Astrocyte of the cerebellum (primary cell): ENCODE measurements at regions not wholly inside any gene's neighbourhood (a gene's known extent, or its start where the extent isn't known, plus 50 kb on each side); places are given as distances from the start of the nearest gene placed in this dataset.

ENCODE experiments used
- DNase-seq: peaks from one replicate; pipeline ENCODE4 v3.0.0-alpha.2; 2011; ENCODE audit warnings: low read depth
- H3K4me3 ChIP-seq: 2 replicates; pipeline ENCODE4 v1.5.1; 2011; ENCODE audit warnings: mild to moderate bottlenecking, low read depth, low read length, moderate library complexity
- in situ Hi-C: cut with HindIII; loops from 2 replicates; pipeline ENCODE4 v1.10.0; 2017; ENCODE audit warnings: low sequenced_read_pairs
- TF ChIP-seq, protein P1 (sequence below): IDR thresholded peaks from 2 replicates; pipeline ENCODE4 v1.5.1; 2012; ENCODE audit warnings: low read length, low read depth, moderate library complexity, mild to moderate bottlenecking; ENCODE audit errors: missing control alignments

DNA sequence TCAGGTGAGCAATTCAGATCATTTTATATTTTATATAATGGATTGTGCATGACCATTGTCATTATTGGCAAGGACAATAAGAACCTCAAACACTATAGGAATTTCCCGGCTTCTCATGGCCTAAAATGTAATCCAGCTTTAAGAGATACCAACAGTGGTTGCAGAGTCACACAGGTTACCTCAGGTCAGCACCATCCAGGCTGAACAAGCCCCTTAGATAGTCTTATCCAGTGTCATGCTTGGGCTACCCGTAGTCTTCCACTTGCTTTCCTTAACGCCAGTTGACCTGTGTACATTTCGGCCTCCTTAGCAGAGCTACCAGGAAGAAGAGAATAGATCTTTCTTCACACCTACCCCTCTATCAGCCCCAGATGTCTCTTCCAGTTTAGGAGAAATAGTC, 293.3 kb upstream of the SYT4 start:
- no peak overlapping the region for H3K4me3 ChIP-seq
- in situ Hi-C loops = no loop called here

DNA sequence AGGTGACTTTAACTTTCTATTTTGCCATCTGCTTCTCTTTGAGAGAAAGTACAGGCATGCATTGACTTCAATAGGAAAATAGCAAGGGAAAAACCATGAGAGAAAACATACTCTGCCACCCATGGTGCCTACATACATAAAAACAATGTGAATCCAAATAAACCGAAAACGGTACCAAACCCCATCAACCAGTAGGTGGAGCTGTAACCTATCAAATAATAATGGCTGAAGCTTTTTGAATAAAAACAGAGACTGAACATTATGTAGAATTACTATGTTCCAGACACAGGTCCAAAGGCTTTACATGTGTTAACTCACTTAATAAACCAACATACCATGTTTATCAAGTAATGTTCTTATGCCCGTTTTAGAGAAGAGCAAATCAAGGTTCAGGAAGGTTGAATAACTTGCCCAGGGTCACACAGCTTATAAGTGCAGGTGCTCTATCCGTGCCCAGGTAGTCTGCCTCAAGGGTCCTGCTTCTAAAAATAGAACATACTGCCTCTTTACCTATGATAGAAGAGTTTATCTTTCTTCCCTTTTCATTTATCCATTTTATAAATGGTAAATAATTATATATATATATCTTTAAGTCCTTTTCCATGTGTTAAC, 293.9 kb upstream of the SYT4 start:
- TF ChIP-seq, protein P1, sequence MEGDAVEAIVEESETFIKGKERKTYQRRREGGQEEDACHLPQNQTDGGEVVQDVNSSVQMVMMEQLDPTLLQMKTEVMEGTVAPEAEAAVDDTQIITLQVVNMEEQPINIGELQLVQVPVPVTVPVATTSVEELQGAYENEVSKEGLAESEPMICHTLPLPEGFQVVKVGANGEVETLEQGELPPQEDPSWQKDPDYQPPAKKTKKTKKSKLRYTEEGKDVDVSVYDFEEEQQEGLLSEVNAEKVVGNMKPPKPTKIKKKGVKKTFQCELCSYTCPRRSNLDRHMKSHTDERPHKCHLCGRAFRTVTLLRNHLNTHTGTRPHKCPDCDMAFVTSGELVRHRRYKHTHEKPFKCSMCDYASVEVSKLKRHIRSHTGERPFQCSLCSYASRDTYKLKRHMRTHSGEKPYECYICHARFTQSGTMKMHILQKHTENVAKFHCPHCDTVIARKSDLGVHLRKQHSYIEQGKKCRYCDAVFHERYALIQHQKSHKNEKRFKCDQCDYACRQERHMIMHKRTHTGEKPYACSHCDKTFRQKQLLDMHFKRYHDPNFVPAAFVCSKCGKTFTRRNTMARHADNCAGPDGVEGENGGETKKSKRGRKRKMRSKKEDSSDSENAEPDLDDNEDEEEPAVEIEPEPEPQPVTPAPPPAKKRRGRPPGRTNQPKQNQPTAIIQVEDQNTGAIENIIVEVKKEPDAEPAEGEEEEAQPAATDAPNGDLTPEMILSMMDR = peak; percentile 61
- DNase-seq = peak; percentile 56
- no peak overlapping the region for H3K4me3 ChIP-seq
- in situ Hi-C loops = no loop called here

More for the DNA sequence above, 293.3 kb upstream of the SYT4 start:
- no peak for DNase-seq
- TF ChIP-seq, protein P1 = no peak

DNA sequence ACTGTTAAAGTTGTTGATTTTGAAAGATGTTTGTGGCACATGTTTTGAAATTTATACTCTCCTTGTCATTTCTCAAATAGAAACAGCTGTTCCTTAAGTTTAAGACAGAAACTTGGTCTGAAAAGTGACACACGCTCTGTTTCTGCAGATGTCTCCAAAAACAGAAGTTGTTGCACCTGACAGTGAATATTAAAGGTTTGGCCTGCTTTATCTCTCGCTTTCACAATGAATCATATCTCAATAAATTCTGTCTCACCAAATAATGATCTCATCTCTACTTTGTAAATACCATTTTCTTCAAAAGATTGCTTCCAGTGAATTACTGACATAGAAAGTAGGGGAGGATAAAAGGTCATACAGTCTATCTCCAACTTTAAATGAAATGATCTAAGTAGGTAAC, 294.9 kb upstream of the SYT4 start:
- no peak for DNase-seq
- TF ChIP-seq, protein P1 = no peak
- H3K4me3 ChIP-seq = no peak overlapping the region
- in situ Hi-C loops = no loop called here

DNA sequence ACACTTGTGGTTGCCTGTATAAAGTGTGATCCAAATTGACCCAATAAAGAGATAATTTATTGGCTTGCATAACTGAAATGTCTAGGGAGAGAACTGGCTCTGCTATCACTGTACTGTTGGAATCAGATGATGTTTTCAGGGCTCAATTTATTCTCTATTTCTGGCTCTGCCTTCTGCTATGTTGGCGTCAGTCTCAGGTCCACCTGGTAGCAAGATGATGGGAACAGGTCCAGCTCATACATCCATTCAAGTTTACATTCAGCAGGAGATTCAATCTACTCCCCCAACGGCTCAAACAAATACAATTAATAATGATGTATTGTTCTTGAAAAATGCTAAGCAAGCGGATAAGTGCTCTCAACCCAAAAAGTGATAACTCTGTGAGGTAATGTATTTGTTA, 297.7 kb upstream of the SYT4 start:
- no peak overlapping the region for H3K4me3 ChIP-seq
- TF ChIP-seq, protein P1 = no peak
- DNase-seq = no peak
- in situ Hi-C loops = no loop called here

DNA sequence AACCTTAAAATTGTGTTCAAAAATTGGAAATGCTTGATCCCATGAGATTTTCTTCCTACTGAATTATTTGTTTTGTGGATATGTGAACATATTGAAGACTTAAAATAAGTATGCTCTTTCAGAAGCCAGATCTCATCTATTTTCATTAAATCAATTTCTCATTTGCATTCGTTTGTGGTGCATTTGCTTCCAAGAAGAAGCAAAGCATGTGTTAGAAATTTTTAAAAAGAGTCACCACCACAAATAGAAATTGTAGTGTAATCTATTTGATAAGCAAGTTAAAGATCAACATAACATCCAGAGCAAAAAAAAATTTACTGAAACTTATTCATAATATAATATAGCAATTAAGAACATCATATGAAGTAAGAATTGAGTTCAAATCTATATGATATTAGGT, 300.9 kb upstream of the SYT4 start:
- DNase-seq = no peak
- H3K4me3 ChIP-seq = no peak overlapping the region
- TF ChIP-seq, protein P1 = no peak
- in situ Hi-C loops = no loop called here

DNA sequence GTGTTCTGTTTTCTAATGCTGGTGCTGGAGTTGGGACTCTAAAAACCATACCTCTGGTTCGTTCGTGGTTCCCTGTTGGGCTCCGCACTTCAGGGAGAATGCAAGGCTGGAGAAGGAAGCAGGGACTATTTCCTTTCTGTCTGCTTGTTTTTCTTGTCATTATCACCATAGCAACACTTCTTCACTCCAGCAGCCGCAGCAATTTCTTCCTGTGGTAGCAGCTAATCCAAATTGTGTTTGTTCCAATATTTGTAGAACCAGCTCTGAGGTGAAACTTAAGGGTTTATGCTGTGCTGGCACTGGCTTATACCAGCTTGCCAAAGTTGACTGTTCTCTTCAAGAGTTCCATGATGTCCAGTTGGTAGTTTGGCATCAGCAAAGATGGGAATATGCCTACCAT, 301.4 kb upstream of the SYT4 start:
- TF ChIP-seq, protein P1 = no peak
- no peak overlapping the region for H3K4me3 ChIP-seq
- DNase-seq = peak; percentile 18
- in situ Hi-C loops = no loop called here
